GM23338 (cell line): ENCODE measurements at regions not wholly inside any gene's neighbourhood (a gene's known extent, or its start where the extent isn't known, plus 50 kb on each side); places are given as distances from the start of the nearest gene placed in this dataset.

Experiments used
- CREB1 ChIP-seq: fragments of 250-450 bp; sonication (Bioruptor Pico); IDR thresholded peaks from 2 replicates; pipeline ENCODE4 v1.5.0; 2020; ENCODE audit warnings: low read depth, mild to moderate bottlenecking, moderate library complexity
- CTCF ChIP-seq, 2 experiments: fragments of 200-600 bp in 1 of 2; sonication (generic) in 1 of 2; conservative IDR thresholded peaks; 2 replicates each; pipeline versions ENCODE4 v1.5.1 to v1.6.1; 2016 to 2017; ENCODE audit warnings: antibody characterized with exemption in 2 of 2, low read depth in 2 of 2, mild to moderate bottlenecking in 2 of 2, moderate library complexity in 1 of 2
- ETS1 ChIP-seq: IDR thresholded peaks from 2 replicates; pipeline ENCODE4 v1.6.1; 2016; ENCODE audit warnings: antibody characterized with exemption
- EZH2 ChIP-seq: fragments of 200-600 bp; sonication (generic); IDR thresholded peaks from one replicate; pipeline ENCODE4 v1.8.0; 2017; ENCODE audit warnings: antibody characterized with exemption, mild to moderate bottlenecking, low read depth; ENCODE audit not compliant: unreplicated experiment
- EZH2phosphoT487 ChIP-seq: fragments of 200-600 bp; sonication (generic); IDR thresholded peaks from one replicate; pipeline ENCODE4 v1.8.1; 2018; ENCODE audit warnings: antibody characterized with exemption; ENCODE audit not compliant: unreplicated experiment
- JUNB ChIP-seq: IDR thresholded peaks from one replicate; pipeline ENCODE4 v1.6.1; 2016; ENCODE audit warnings: antibody characterized with exemption; ENCODE audit not compliant: unreplicated experiment
- NANOG ChIP-seq: IDR thresholded peaks from 2 replicates; pipeline ENCODE4 v1.6.1; 2016; ENCODE audit warnings: antibody characterized with exemption, borderline replicate concordance
- POLR2AphosphoS5 ChIP-seq: IDR thresholded peaks from 2 replicates; pipeline ENCODE4 v1.6.1; 2016; ENCODE audit warnings: antibody characterized with exemption, low read depth
- REST ChIP-seq: IDR thresholded peaks from one replicate; pipeline ENCODE4 v1.6.1; 2018; ENCODE audit warnings: antibody characterized with exemption; ENCODE audit not compliant: unreplicated experiment
- STAT1 ChIP-seq: IDR thresholded peaks from one replicate; pipeline ENCODE4 v1.6.1; 2016; ENCODE audit warnings: antibody characterized with exemption; ENCODE audit not compliant: unreplicated experiment
- ZNF114 ChIP-seq: fragments of 250-450 bp; sonication (Bioruptor Pico); IDR thresholded peaks from 2 replicates; pipeline ENCODE4 v1.5.0; 2020; ENCODE audit warnings: mild to moderate bottlenecking, moderate library complexity
- ZNF331 ChIP-seq: fragments of 250-450 bp; sonication (Bioruptor Pico); IDR thresholded peaks from 2 replicates; pipeline ENCODE4 v1.5.0; 2020; ENCODE audit warnings: low read depth, mild to moderate bottlenecking, moderate library complexity
- ZNF462 ChIP-seq: fragments of 250-450 bp; sonication (Bioruptor Pico); IDR thresholded peaks from 2 replicates; pipeline ENCODE4 v1.5.0; 2020; ENCODE audit warnings: mild to moderate bottlenecking, moderate library complexity

GRCh38 chr2:234579231-234579962 is 82.5 kb upstream of the ARL4C start:
- no peak for TF ChIP-seq CTCF (conservative IDR thresholded peaks at IDR 0.05; ENCODE audit: low read depth in 2 of 2)
- TF ChIP-seq POLR2AphosphoS5: no peak
- no peak for TF ChIP-seq ETS1
- TF ChIP-seq EZH2phosphoT487: no peak
- TF ChIP-seq EZH2: no peak
- no peak for TF ChIP-seq CREB1
- TF ChIP-seq JUNB: no peak
- TF ChIP-seq REST: no peak
- TF ChIP-seq ZNF331 (CRISPR knock-in tag): no peak
- no peak for TF ChIP-seq ZNF114
- no peak for TF ChIP-seq STAT1
- no peak for TF ChIP-seq NANOG
- TF ChIP-seq ZNF462 (CRISPR knock-in tag): no peak
